Spleen (tissue), 7 donors: ENCODE measurements at regions not wholly inside any gene's neighbourhood (a gene's known extent, or its start where the extent isn't known, plus 50 kb on each side); places are given as distances from the start of the nearest gene placed in this dataset.

Experiments
- CTCF ChIP-seq, 11 experiments: fragments of 200-600 bp in 7 of 11; fragments of 450-650 bp in 4 of 11; sonication (generic) in 4 of 11; IDR thresholded peaks in 8 of 11; conservative IDR thresholded peaks in 3 of 11; 1 replicate in 7 of 11; 2 replicates in 4 of 11; pipeline versions ENCODE4 v1.4.0 to v1.8.0; 2016 to 2021; ENCODE audit warnings: antibody characterized with exemption in 11 of 11, inconsistent platforms in 4 of 11, mild to moderate bottlenecking in 1 of 11
- POLR2A ChIP-seq, 3 donors: fragments of 450-650 bp; IDR thresholded peaks; one replicate each; pipeline ENCODE4 v1.5.1; 2017; ENCODE audit warnings: antibody characterized with exemption in 3 of 3, mild to moderate bottlenecking in 1 of 3
- POLR2AphosphoS5 ChIP-seq, 3 donors: sonication (generic); formaldehyde crosslinking; IDR thresholded peaks; one replicate each; pipeline ENCODE4 v1.5.1; 2017; ENCODE audit warnings: antibody characterized with exemption in 3 of 3
- donor health status: DM: no; HTN: no; CAD: no; lungs with moderate emphysema.
- donor health status: DM: no; HTN: no; CAD: no.
- donor health status: DM: no; HTN: no; CAD: no.

GRCh38 chr7:47100817-47101435 is 481.0 kb downstream of the TNS3 start:
- TF ChIP-seq POLR2AphosphoS5 (IDR thresholded peaks at IDR 0.05): no peak
- TF ChIP-seq POLR2A (IDR thresholded peaks at IDR 0.05): no peak
- peak in 7 of 11 experiments; percentile 24 to 54 (median 32) for TF ChIP-seq CTCF (IDR thresholded peaks at IDR 0.05 in 8 of 11, conservative IDR thresholded peaks at IDR 0.05 in 3 of 11)
